GM18498 (cell line): ENCODE measurements at regions not wholly inside any gene's neighbourhood (a gene's known extent, or its start where the extent isn't known, plus 50 kb on each side); places are given as distances from the start of the nearest gene placed in this dataset.
"Not testable (repeated sequence)": the region's sequence is repeated elsewhere in the genome, so short reads cannot be mapped to it uniquely, and the experiment has no call there.

Source experiments
- ATAC-seq: cut with Tn5 transposase; IDR thresholded peaks from one replicate; pipeline ENCODE4 v1.9.1; 2021; ENCODE audit warnings: mild to moderate bottlenecking, moderate library complexity; ENCODE audit not compliant: unreplicated experiment

GRCh38 chr2:4221845-4222244 is 518.5 kb downstream of the DCDC2C start:
- no peak for ATAC-seq

GRCh38 chr2:4244422-4244821 is 541.0 kb downstream of the DCDC2C start:
- not testable (repeated sequence) for ATAC-seq

- ATAC-seq: no peak
These were observed 543.2 kb downstream of the DCDC2C start for GRCh38 chr2:4246364-4247131.

- no peak for ATAC-seq
These were observed 544.4 kb downstream of the DCDC2C start for GRCh38 chr2:4247791-4248190.

GRCh38 chr2:4255491-4255890 is 552.1 kb downstream of the DCDC2C start:
- no peak for ATAC-seq

- ATAC-seq: no peak
These were observed 553.0 kb downstream of the DCDC2C start for GRCh38 chr2:4256351-4256750.

- no peak for ATAC-seq
These were observed 555.2 kb downstream of the DCDC2C start for GRCh38 chr2:4258563-4258962.

- no peak for ATAC-seq
These were observed 562.6 kb downstream of the DCDC2C start for GRCh38 chr2:4265936-4266335.

GRCh38 chr2:4269885-4270284 is 566.5 kb downstream of the DCDC2C start:
- no peak for ATAC-seq

- no peak for ATAC-seq
These were observed 569.0 kb downstream of the DCDC2C start for GRCh38 chr2:4272261-4272858.

- ATAC-seq: no peak
These were observed 575.0 kb downstream of the DCDC2C start for GRCh38 chr2:4278392-4278791.

GRCh38 chr2:4279431-4279830 is 576.1 kb downstream of the DCDC2C start:
- no peak for ATAC-seq

- ATAC-seq: no peak
These were observed 588.1 kb downstream of the DCDC2C start for GRCh38 chr2:4291430-4291829.

GRCh38 chr2:4295680-4296079 is 592.3 kb downstream of the DCDC2C start:
- no peak for ATAC-seq

- no peak for ATAC-seq
These were observed 597.2 kb downstream of the DCDC2C start for GRCh38 chr2:4300616-4301015.

GRCh38 chr2:4324531-4324930 is 621.2 kb downstream of the DCDC2C start:
- no peak for ATAC-seq

- ATAC-seq: no peak
These were observed 633.5 kb downstream of the DCDC2C start for GRCh38 chr2:4336864-4337263.

- no peak for ATAC-seq
These were observed 635.0 kb downstream of the DCDC2C start for GRCh38 chr2:4338345-4338744.

GRCh38 chr2:4340536-4340935 is 637.2 kb downstream of the DCDC2C start:
- ATAC-seq: no peak

GRCh38 chr2:4346628-4347027 is 643.3 kb downstream of the DCDC2C start:
- no peak for ATAC-seq

- ATAC-seq: no peak
These were observed 650.3 kb downstream of the DCDC2C start for GRCh38 chr2:4353668-4354067.

- ATAC-seq: no peak
These were observed 650.8 kb downstream of the DCDC2C start for GRCh38 chr2:4354164-4354563.

- no peak for ATAC-seq
These were observed 651.3 kb downstream of the DCDC2C start for GRCh38 chr2:4354678-4355077.
